CD4-positive, alpha-beta T cell treated with Interleukin-12 subunit alpha and Interleukin-12 subunit beta, for 1 hour (primary cell): ENCODE measurements at regions not wholly inside any gene's neighbourhood (a gene's known extent, or its start where the extent isn't known, plus 50 kb on each side); places are given as distances from the start of the nearest gene placed in this dataset.

Experiments used
- DNase-seq: peaks from one replicate; pipeline ENCODE4 v3.0.0-alpha.2; 2020

DNA sequence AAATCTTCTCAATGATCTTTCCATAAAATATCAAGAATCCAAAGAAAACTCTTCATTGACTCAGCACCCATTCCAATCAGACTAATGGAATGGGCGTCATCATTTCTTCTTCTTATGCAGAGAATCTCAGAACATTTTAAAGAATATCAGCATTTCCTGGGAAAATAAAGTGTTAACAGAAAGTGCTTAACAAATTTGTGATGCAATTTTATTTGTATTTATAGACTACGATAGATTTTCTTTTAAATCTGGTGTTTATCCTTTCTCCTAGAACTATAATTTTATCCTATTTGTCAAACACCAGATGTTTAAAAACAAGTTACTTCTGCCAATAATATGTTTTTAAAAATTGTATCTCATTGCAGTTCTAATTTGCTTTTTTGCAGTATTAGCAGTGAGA, 330.7 kb downstream of the COL12A1 start:
- DNase-seq: no peak

DNA sequence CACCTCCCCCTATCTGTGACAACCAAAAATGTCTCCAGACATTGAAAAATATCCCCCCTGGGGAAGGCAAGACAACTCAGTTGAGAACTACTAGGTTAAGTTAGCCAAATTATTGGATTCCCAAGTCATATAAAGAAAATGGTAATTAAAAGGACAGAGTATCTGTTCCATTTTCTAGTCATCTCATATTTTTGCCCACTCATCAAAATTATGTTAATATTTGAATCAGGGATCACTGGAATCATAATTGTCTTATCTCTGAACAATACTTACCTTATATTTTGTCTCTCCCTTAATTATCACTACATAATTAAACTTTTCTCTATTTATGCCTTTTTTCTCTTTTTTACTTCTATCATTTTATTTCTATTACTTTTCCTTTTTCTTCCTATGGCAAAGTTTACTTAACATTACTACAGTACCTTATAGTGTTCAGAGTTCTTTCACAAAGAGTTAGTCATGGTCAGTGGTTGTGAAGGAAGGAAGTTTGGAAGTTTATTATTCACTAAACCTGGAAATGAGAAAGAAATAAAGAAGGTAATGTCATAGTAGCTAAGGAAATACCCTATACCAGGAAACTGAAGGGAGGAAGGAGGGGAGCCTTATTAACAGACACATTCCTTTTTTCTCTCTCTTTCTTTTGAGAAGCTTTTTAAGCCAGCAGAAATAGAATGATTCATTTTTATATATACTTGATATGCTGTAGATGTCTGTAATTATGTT, 332.9 kb downstream of the COL12A1 start:
- DNase-seq: no peak

DNA sequence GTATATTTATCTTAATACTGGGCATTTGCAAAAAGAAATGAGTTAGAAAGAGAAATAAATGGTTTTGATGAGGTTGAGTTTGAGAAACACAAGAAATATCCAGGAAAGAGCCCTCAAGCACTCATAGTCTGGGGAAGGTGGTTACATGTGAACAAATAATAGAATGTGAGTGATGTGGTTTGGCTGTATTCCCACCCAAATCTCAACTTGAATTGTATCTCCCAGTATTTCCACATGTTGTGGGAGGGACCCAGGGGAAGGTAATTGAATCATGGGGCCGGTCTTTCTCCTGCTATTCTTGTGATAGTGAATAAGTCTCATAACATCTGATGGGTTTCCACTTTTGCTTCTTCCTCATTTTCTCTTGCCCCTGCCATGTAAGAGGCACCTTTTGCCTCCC, 334.1 kb downstream of the COL12A1 start:
- no peak for DNase-seq

DNA sequence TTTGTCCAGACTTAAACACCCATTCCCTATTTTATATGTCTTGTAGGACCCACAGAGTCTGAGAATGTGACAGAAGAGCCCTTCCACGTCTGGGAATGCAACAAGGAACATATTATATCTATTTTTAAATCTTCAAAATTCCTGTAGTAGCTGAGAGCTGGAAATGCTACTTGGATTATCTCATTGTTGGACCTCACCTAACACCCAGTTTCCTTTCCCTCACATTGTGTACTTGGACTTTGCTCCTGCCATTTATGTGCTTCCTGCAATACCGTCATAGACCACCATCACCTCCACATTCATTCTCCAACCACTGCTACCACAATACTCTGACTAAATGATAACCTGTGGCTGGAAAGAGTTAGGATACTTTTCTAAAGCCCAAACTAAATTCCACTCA, 335.4 kb downstream of the COL12A1 start:
- no peak for DNase-seq

DNA sequence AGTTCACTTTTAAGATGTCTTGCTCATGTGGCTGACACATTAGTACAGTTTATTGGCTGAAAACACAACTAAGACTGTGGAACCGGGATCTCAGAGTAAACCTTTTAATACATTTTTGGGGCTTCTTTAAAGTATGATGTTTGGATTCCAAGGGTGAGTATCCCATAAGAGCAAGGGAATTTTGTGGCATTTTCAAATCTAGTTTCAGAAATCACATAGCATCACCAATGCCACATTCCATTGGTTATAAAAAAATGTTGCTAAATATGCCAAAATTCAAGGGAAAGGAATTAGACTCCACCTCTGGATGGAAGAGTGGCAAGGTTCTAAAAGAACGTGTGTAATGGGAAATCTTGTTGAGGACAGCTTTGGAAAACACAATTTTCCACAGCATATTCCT, 338.6 kb downstream of the COL12A1 start:
- no peak for DNase-seq

DNA sequence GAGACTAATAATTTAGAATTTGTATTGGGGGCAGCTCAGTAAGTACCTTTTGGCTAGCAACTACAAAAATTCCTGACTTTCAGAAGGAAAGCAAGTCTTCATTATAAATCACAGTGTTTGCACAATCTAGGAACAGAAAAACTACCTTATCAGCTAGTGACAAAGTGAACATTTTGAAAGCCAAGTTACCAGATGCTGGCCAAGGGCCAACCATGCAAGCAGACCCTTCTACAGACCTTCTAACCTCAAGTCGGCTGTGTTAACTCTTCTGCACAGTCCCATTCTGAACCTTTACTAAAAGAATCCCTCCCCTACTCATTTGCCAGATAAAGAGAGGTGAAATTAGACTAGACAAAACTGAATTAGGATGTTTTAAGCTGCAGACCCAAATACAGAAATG, 341.9 kb downstream of the COL12A1 start:
- no peak for DNase-seq

DNA sequence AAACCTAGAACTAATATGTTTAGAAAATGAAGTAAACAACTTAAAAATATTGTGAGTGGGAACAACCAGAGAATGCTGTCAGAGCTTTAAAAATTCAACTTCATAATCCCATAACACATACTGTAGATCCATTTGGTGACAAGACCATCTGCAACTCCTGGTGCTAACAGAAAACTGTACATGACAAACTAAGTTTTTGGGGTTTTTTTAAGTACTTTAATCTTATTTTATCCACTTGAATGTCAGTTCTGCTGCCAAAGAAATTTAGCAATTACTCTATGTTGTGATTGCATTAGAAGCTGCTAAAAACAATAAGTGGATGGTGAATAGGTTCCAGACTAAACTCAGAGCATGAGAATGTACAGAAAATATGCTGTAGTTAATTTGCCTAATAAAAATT, 345.4 kb downstream of the COL12A1 start:
- DNase-seq: no peak

DNA sequence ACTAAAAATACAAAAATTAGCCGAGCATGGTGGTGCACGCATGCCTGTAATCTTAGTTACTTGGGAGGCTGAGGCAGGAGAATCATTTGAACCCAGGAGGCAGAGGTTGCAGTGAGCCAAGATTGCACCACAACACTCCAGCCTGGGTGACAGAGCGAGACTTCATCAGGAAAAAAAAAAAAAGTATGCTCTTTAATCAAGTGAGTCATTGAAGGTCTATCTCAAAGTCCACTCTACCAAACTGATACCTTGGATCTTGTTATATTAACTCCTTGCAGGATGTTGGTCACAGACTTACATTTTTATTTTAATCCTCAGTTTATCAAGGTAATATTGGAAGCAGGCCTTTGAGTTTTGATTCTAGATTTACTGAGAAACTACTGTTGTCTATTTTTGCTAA, 348.7 kb downstream of the COL12A1 start:
- DNase-seq: no peak

DNA sequence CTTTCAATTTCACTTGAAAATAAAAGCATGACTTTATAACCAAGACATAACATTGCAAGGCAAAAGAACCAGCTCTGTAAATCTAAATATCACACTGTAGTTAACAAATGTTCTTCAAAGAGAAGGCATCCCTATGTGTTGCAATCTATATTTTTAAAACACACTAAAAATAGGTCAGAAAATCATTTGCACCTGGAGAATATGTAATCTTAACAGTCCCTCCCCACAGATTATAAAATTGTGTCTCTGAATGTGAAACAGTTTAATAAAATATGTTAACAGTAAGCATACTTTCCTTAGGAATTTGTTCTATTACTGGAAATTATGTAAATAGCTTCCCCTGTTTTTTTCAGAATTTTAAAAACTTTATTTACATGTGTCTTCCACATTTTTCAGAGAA, 351.9 kb downstream of the COL12A1 start:
- no peak for DNase-seq

DNA sequence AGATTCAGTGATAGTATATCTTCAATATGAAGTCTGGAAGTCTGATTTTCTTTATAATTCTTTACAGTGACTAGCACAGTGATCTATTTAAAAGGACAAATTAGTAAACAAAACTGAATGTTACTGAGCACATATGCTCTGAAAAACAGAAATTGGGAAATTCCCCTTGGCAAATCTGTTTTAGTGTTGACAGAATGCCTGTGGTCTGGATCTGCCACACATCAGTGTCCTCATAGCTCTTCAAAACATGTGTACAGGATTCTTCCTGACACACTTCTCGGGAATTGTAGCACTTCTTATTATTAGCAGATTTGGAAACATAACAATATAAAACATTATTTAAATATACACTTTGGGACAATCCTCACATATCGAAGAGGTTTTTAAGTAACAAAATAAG, 354.3 kb downstream of the COL12A1 start:
- DNase-seq: no peak

DNA sequence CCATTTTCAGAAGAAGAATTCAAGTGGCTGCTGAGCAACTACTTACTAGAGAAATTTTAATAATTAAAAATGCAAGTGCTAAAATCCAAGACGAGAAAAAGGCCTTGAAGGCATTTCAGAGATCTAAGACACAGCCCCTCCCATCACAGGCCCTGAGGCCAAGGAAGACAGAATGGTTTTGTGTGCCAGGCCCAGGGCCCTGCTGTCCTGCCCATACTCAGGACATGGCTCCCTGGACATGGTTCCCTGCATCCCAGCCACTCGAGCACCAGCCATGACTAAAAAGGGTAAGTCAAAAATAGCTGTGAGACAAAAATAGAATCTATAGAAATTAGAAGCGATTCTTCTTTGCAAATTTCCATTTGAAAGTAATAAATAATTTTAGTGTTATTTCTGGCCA, 364.9 kb downstream of the COL12A1 start:
- DNase-seq: no peak

DNA sequence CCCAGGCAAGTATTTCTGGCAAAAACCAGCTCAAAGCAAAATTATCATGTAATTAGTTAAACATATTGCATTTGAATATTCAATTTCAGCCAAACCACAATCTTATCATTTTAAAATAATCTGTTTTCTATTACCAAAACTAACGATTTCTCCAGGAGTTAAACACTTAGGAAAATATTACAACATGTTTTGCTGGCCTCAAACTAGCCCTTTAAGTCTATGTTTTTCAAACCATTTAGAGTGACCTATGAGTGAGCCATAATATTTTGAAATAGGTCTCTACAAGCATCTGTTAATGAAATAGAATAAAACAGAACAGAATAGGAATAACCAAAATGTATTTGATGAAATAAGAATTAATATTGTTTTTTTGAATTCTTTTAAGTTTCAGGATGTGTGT, 370.9 kb downstream of the COL12A1 start:
- DNase-seq: no peak

DNA sequence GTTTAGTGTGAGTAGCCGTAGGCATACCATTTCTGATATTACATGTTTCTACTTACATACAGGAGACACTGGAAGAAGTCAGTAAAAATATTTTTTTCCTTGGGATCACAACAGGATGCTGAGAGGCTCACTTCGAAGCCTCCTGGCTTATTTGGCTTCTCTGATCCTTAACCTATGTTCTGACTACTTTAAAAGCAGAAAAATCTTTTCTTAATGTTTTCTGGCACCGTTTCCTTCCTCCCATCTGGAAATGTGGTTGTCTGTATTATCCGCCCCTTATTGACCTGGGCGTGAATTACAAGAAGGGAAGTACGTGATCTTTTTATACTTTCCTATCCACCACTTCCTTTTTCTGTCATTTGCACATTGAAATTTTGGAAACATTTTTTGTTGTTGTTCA, 379.6 kb downstream of the COL12A1 start:
- DNase-seq: no peak

DNA sequence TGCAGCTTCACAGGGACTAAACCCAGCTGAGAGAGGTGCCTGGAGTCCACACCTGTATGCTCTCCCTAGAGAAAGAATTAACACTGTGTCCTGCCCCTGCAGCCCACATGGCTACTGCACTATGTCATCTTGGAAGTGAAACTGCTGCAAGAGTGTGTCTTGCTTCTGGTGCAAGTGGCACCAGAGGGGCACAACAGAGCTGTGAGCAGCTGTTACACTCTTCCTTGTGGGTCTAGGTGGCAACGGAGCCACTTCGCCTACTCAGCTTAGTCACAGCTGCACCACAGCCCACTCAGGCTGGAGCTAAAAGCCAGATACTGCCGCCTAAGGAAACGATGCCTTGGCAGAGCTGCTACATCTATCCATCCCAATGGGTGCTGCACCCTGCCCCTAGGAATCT, 391.4 kb downstream of the COL12A1 start:
- no peak for DNase-seq

DNA sequence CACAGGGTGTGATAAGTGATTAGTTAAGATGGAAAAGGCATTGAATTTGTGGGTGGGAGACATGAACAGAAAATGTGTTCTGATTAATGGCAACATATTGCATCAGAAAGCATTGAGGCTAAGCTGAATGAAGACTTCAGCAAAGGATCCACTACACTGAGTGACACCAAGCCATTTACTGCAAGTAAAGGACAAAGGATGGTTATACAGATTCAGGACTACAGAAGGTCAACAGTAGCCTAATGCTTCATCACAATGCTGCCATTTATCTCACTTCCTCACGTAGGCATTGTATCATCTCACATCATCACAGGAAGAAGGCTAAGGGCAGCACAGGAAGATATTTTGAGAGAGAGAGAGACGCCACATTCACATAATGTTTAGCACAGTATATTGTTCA, 398.2 kb downstream of the COL12A1 start:
- DNase-seq: no peak

DNA sequence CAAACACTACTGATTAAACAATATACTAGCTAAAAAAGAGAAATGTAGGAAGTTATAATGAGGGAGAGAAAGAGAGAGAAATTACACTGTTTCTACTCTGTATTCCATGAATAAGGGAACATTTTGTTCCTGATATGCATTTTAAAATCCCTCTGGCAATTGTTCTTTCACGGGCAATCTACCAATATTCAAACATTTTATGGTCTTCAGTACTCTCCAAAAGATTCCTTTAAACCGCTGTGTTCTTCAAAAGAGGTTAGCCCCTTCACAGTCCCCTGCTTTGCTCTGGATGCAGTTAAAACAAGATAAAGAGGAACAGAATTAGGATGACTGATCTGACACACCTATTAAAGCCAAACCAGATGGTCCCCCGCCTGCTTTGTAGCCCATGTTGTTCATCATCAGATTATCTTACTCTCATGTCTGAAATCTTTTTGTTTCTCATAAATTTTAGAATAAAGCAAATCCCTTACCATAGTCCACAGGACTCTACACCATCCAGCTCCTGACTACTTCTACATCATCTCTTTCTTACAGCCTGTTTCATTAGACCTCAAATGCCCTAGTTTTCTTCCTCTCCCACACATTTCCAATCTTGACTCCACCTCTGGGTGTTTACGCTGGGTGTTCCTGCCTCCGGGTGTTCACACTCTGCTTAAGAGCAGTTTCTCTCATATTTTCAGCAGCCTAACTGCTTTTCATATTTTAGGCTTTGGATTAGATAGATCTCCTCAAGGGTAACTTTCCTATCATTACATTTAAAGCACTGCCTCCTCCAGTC, 399.7 kb downstream of the COL12A1 start:
- DNase-seq: no peak

DNA sequence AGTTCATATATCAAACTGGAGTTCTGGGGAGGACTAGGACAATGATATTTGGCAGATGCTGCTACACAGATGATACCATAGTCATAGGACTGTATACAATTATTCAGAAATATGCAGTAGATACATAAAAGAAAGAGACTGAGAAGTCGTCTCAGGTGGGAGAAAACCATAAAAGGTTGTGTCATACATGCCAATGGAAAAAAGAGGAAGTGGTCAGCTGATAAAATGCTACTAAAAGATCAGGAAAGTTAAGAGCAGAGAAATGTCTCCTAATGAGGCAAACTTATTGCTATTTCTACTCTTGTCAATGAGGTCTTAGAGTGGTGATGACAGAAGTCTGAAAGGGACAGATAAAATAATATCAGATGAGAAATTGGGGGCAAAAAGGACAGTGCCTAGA, 407.6 kb downstream of the COL12A1 start:
- DNase-seq: no peak

DNA sequence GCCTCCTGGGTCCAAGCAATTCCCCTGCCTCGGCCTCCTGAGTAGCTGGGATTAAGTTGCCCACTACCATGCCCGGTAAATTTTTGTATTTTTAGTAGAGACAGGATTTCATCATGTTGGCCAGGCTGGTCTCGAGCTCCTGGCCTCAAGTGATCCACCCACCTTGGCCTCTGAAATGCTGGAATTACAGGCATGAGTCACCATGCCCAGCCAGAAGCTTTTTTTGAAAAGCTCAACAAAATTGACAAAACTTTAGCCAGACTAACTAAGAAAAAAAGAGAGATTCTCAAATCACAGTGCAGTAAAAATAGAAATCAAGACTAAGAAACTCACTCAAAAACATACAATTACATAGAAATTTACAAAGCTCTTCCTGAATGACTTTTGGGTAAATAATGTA, 420.6 kb downstream of the COL12A1 start:
- DNase-seq: no peak

DNA sequence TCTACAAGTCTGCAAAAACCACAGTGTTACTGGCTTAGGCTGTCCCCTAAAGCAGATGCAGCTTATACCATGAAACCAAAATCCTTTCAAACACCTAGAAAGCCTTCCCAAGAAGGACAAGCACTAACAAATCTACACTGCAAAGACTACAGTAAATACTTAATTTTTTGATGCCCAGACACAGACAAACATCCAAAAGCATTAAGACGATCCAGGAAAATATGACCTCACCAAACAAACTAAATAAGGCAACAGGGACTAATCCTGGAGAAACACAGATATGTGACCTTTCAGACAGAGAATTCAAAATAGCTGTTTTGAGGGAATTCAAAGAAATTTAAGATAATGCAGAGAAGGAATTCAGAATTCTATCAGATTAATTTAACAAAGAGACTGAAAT, 423.5 kb downstream of the COL12A1 start:
- no peak for DNase-seq

DNA sequence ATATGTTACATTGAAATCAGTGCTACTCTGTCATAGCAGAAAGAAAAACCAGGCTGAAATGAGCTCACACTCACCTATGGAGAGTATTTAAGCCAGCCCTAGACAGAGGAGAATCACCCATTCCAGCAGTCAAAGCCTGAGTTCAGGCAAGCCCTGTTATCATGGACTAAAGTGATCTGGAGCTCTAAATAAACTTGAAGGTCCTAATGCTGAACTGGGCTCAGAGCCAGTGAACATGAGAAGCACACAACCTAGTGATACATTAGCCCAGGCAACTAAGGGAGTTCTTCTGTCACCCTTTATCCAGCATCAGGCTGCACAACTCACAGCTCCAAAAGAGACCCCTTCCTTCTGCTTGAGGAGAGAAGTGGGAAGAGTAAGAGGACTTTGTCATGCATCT, 425.0 kb downstream of the COL12A1 start:
- no peak for DNase-seq

DNA sequence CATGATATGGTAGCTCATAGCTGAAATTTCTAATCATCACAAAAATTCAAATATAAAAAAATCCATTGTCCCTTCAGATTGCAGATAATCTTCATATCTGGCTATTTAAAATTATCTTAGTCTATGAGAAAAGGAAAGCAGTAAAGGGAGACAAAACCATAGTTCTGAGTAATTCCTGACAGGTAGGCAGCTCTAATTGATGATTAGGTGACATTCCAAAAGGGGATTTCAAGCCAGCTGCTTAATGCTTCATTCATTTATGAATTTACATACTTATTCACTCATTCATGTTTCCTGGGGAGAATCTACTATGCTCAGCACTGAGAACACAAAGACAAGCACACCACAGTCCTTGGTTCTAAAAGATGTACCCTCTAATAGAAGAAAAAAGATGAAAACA, 437.1 kb downstream of the COL12A1 start:
- no peak for DNase-seq

DNA sequence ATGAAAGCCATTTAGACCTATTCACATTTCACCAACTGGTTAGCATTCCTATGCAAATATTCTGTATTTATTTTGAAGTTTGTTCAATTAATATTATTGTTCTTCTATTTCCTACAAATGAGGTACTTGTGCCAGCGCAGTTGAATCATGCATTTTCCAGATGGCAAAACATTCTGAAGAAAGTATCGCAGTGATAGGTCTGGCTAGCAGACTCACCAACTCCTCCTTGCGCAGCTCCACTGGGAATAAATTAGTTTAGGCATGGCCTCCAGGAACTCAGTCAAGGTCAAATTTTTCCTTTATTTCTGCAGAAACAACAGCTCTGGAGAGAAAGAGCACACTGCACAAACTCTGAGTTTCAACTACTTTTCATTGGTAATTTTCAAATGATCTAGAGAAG, 437.7 kb downstream of the COL12A1 start:
- DNase-seq: no peak

DNA sequence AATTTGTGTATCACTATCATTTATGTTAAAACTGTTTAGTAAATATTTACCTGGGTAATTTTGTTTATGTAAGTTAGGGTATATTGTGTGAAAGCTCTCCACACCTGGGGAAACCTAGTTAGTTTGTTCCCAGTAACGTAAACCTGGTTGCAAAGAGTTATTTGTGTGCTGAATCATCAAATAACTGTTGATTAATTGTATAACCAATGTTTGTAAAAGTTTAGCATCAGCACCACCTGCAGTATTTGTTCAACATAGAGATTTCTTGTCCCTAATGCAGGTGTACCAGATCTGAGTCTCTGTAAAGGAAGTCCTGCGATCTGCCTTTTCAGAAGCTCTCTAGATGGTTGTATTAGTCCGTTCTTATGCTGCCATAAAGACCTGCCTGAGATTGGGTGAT, 440.4 kb downstream of the COL12A1 start:
- DNase-seq: no peak

DNA sequence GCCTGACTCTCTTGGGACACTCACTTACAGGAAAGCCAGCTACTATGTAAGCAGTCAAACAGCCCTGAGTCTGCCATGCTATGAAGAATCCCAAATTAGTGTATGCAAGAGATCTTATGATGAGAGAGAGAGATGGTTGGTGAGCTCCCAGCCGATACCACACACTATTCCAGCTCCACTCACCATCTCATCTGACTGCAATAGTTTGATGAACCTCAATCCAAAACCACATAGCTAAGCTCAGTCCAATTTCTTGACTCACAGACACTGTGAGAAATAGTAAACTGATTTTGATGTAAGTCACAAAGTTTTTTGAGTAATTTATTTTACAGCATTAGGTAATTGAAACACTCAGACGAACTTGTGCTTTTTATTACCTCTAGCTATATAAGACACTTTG, 441.4 kb downstream of the COL12A1 start:
- DNase-seq: no peak

DNA sequence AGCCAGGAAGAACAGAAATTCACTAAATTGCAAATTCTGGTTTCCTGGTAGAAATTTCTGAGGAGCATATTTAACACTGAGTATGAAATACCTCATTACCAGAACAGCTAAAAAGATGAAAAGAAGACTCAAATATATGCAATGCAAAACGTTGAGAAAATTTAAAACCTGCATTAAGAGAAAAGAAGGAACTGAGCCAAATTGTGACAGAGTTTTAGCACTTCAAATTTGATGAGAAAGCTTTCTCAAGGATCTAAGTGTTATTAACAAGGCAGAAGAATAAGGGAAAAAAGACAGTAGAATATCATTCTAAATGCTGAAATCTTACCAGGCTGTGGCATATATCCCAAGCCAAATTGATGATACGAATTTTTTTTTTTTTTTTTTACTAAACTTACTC, 443.0 kb downstream of the COL12A1 start:
- no peak for DNase-seq
